Stimulated activated CD8-positive, alpha-beta memory T cell treated with anti-CD3 and anti-CD28 coated beads, Interleukin-4, amount 100 ng/mL, for 24 hours (primary cell): ENCODE measurements at regions not wholly inside any gene's neighbourhood (a gene's known extent, or its start where the extent isn't known, plus 50 kb on each side); places are given as distances from the start of the nearest gene placed in this dataset.
"Not testable (repeated sequence)": the region's sequence is repeated elsewhere in the genome, so short reads cannot be mapped to it uniquely, and the experiment has no call there.

Source experiments
- DNase-seq: peaks from one replicate; pipeline ENCODE4 v3.0.0-alpha.2; 2020; ENCODE audit warnings: low read depth

GRCh38 chr14:86196471-86196870 is 666.5 kb downstream of the FLRT2 start:
- DNase-seq, result no peak

GRCh38 chr14:86193756-86194155 is 663.8 kb downstream of the FLRT2 start:
- no peak for DNase-seq

GRCh38 chr14:86179980-86180379 is 650.0 kb downstream of the FLRT2 start:
- DNase-seq, result no peak

- DNase-seq, result no peak
These were observed 638.4 kb downstream of the FLRT2 start for GRCh38 chr14:86168371-86168770.

- no peak for DNase-seq
These were observed 636.6 kb downstream of the FLRT2 start for GRCh38 chr14:86166541-86166940.

- DNase-seq, result no peak
These were observed 623.5 kb downstream of the FLRT2 start for GRCh38 chr14:86153480-86153879.

- no peak for DNase-seq
These were observed 613.3 kb downstream of the FLRT2 start for GRCh38 chr14:86143248-86143647.

GRCh38 chr14:86141966-86142365 is 612.0 kb downstream of the FLRT2 start:
- DNase-seq, result no peak

- no peak for DNase-seq
These were observed 599.5 kb downstream of the FLRT2 start for GRCh38 chr14:86129426-86129825.

- DNase-seq, result no peak
These were observed 594.4 kb downstream of the FLRT2 start for GRCh38 chr14:86124328-86124727.

- no peak for DNase-seq
These were observed 586.0 kb downstream of the FLRT2 start for GRCh38 chr14:86115972-86116371.

GRCh38 chr14:86110871-86111270 is 580.9 kb downstream of the FLRT2 start:
- not testable (repeated sequence) for DNase-seq

GRCh38 chr14:86104691-86105265 is 574.8 kb downstream of the FLRT2 start:
- no peak for DNase-seq

GRCh38 chr14:86094512-86094911 is 564.6 kb downstream of the FLRT2 start:
- no peak for DNase-seq

GRCh38 chr14:86091811-86092210 is 561.9 kb downstream of the FLRT2 start:
- DNase-seq, result no peak

GRCh38 chr14:86088156-86088555 is 558.2 kb downstream of the FLRT2 start:
- DNase-seq, result no peak

GRCh38 chr14:86087377-86087776 is 557.4 kb downstream of the FLRT2 start:
- no peak for DNase-seq

- DNase-seq, result no peak
These were observed 557.0 kb downstream of the FLRT2 start for GRCh38 chr14:86086962-86087361.

GRCh38 chr14:86084097-86084496 is 554.2 kb downstream of the FLRT2 start:
- no peak for DNase-seq

GRCh38 chr14:86083616-86084015 is 553.7 kb downstream of the FLRT2 start:
- DNase-seq, result no peak

GRCh38 chr14:86072116-86072894 is 542.4 kb downstream of the FLRT2 start:
- DNase-seq, result no peak

GRCh38 chr14:86066651-86067050 is 536.7 kb downstream of the FLRT2 start:
- no peak for DNase-seq

- no peak for DNase-seq
These were observed 535.5 kb downstream of the FLRT2 start for GRCh38 chr14:86065407-86065806.

- DNase-seq, result not testable (repeated sequence)
These were observed 534.7 kb downstream of the FLRT2 start for GRCh38 chr14:86064595-86064994.
